ENCODE measurements at regions not wholly inside any gene's neighbourhood (a gene's known extent, or its start where the extent isn't known, plus 50 kb on each side); places are given as distances from the start of the nearest gene placed in this dataset.
A peak's percentile ranks its signal among the peaks of the same experiment; 100 is the strongest.

DNA sequence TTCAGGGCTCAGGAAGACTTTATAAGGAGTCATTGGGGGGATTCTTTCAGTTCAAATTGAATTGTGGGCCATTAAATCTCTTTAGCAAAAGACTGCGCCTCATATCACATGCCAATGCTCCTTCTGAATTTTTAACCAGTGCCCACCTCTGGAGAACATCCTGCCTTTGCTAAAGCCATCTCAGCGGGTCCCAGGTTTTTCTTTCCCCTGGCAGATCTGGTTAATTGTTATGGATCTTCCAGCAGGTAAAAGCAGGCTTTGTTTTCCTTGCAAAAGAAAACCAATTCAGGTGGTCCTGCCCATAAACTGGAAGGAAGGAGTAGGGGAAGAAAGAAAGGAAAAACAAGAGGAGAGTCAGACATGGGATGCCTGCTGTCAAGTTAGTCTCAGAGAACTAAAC is 298.2 kb downstream of the LRFN2 start:
- Histone ChIP-seq H3K36me3 (ENCODE audit: control insufficient read depth, insufficient read depth, low read length) (no peaks in the 10 kb centered on the region), H3K4me1 (ENCODE audit: control insufficient read depth, insufficient read depth, low read length) (peaks cover 49% of the 10 kb centered on the region), H3K9me3 (ENCODE audit: control insufficient read depth, insufficient read depth, low read length) (no peaks in the 10 kb centered on the region), H3K27ac (ENCODE audit: low read depth, low read length) (peak overlapping the region; percentile 46), H3K4me3 (ENCODE audit: low read depth, low read length) (no peak overlapping the region), H3K27me3 (ENCODE audit: control insufficient read depth, insufficient read depth, low read length) (no peaks in the 10 kb centered on the region), H3K9ac (ENCODE audit: low read depth, low read length) (no peak overlapping the region)

DNA sequence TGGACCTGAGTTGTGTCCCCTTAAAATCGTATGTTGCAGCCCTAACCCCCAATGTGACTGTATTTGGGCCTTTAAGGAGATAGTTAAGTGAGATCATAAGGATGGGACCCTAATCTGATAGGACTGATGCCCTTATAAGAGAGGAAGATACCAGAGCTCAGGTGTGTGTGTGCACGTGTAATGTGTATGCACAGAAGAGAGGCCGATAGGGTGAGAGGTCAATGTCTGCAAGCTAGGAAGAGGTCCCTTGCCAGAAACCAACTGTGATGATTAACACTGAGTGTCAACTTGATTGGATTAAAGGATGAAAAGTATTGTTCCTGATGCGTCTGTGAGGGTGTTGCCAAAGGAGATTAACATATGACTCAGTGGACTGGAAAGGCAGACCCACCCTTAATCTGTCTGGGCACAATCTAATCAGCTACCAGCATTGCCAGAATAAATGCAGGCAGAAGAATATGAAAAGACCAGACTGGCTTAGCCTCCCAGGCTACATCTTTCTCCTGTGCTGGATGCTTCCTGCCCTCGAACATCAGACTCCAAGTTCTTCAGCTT is 299.8 kb downstream of the LRFN2 start:
- Histone ChIP-seq H3K9ac (ENCODE audit: low read depth, low read length) (no peak overlapping the region), H3K27me3 (ENCODE audit: control insufficient read depth, insufficient read depth, low read length) (no peaks in the 10 kb centered on the region), H3K9me3 (ENCODE audit: control insufficient read depth, insufficient read depth, low read length) (no peaks in the 10 kb centered on the region), H3K4me1 (ENCODE audit: control insufficient read depth, insufficient read depth, low read length) (peaks cover 38% of the 10 kb centered on the region), H3K4me3 (ENCODE audit: low read depth, low read length) (no peak overlapping the region), H3K36me3 (ENCODE audit: control insufficient read depth, insufficient read depth, low read length) (no peaks in the 10 kb centered on the region), H3K27ac (ENCODE audit: low read depth, low read length) (no peak overlapping the region)

DNA sequence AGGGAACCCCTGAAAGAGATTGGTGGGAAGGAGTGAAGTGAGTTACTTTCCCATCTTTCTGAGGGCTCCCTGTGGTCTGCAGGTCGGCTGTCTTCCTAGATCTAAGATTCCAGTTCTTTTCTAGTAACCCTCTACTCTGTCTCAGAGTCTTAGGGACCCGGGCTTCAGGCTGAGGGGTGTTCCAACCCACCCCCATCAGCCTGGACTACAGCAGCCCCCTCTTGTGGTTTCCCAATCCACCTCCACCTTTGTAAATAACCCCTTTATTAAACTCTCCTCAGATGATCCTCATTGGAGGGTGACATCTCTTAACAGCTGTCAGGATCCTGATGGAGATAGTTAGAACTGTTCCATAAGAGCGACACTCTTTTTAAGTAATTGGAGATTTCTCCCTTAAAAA is 300.4 kb downstream of the LRFN2 start:
- no peaks in the 10 kb centered on the region for H3K9me3 ChIP-seq (ENCODE audit: control insufficient read depth, insufficient read depth, low read length)
- no peaks in the 10 kb centered on the region for H3K36me3 ChIP-seq (ENCODE audit: control insufficient read depth, insufficient read depth, low read length)
- H3K4me3 ChIP-seq (ENCODE audit: low read depth, low read length) = no peak overlapping the region
- peaks cover 38% of the 10 kb centered on the region for H3K4me1 ChIP-seq (ENCODE audit: control insufficient read depth, insufficient read depth, low read length)
- H3K9ac ChIP-seq (ENCODE audit: low read depth, low read length) = no peak overlapping the region
- H3K27ac ChIP-seq (ENCODE audit: low read depth, low read length) = no peak overlapping the region
- H3K27me3 ChIP-seq (ENCODE audit: control insufficient read depth, insufficient read depth, low read length) = no peaks in the 10 kb centered on the region

DNA sequence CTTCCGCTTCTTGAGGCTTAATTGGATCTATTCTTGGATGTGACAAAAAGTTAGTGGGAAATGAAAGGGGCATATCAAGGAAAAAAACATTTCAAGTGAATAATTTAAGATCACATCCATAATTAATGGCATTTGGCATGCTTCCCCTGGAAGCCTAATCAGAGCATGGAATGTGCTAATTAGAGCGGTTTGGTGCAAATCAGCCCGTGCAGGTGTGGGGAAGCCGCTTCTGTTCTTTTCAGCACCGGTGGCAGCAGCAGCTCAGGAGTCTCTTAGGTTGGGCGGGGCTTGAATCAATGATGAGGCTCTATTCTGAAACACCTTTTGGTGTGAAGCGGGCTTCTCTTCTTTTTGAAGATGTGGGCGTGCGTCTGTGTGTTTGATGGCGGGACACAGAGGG is 301.2 kb downstream of the LRFN2 start:
- Histone ChIP-seq H3K9me3 (ENCODE audit: control insufficient read depth, insufficient read depth, low read length) (no peaks in the 10 kb centered on the region), H3K4me1 (ENCODE audit: control insufficient read depth, insufficient read depth, low read length) (peaks cover 38% of the 10 kb centered on the region), H3K27me3 (ENCODE audit: control insufficient read depth, insufficient read depth, low read length) (no peaks in the 10 kb centered on the region), H3K36me3 (ENCODE audit: control insufficient read depth, insufficient read depth, low read length) (no peaks in the 10 kb centered on the region), H3K27ac (ENCODE audit: low read depth, low read length) (peak overlapping the region; percentile 7), H3K9ac (ENCODE audit: low read depth, low read length) (no peak overlapping the region), H3K4me3 (ENCODE audit: low read depth, low read length) (0 out of 2 replicates have a peak overlapping the region, but pooled peaks have one; percentile 1)

DNA sequence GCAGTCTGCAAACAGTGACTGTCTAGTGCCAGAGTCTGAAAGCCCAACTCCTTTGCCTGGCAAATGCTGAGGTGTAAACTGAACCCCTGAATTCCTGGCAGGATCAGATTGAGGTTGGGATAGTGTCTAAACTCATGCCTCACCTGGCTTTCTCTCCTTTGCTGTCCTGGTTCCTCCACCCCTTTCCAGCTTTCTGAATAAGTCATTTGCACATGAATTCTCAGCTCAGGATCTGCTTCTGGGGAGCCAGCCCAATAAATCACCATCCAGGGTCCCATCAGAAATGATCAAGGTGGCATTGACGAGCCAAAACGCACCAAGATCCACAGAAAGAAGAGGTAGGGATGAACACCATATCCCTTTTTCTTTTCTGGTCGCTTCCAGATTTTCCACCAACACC is 301.6 kb downstream of the LRFN2 start:
- H3K9ac ChIP-seq (ENCODE audit: low read depth, low read length) = no peak overlapping the region
- peaks cover 38% of the 10 kb centered on the region for H3K4me1 ChIP-seq (ENCODE audit: control insufficient read depth, insufficient read depth, low read length)
- H3K36me3 ChIP-seq (ENCODE audit: control insufficient read depth, insufficient read depth, low read length) = no peaks in the 10 kb centered on the region
- H3K9me3 ChIP-seq (ENCODE audit: control insufficient read depth, insufficient read depth, low read length) = no peaks in the 10 kb centered on the region
- H3K27ac ChIP-seq (ENCODE audit: low read depth, low read length) = no peak overlapping the region
- no peaks in the 10 kb centered on the region for H3K27me3 ChIP-seq (ENCODE audit: control insufficient read depth, insufficient read depth, low read length)
- H3K4me3 ChIP-seq (ENCODE audit: low read depth, low read length) = 0 out of 2 replicates have a peak overlapping the region, but pooled peaks have one; percentile 1

DNA sequence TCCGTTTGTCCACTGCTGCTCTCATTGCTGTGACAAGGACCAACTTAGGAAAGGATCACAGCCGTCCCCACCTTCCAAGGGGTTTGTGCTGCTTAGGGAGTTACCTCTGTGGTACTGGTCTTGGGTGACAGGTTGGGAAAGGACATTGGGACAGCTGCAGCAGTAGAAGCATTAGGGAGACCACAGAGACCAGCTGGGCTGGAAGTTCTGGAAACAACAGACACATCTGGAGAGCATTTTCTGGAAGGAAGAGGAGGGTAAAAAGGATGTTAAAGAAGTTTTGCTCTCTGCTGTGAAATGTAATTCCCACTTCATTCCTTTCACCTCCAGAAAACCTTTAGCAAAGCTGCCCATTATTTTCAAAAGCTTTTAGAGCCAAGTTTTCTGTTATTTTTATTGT is 304.2 kb downstream of the LRFN2 start:
- no peak overlapping the region for H3K4me3 ChIP-seq (ENCODE audit: low read depth, low read length)
- no peak overlapping the region for H3K27ac ChIP-seq (ENCODE audit: low read depth, low read length)
- H3K36me3 ChIP-seq (ENCODE audit: control insufficient read depth, insufficient read depth, low read length) = no peaks in the 10 kb centered on the region
- H3K9me3 ChIP-seq (ENCODE audit: control insufficient read depth, insufficient read depth, low read length) = no peaks in the 10 kb centered on the region
- H3K27me3 ChIP-seq (ENCODE audit: control insufficient read depth, insufficient read depth, low read length) = no peaks in the 10 kb centered on the region
- H3K9ac ChIP-seq (ENCODE audit: low read depth, low read length) = no peak overlapping the region
- peaks cover 22% of the 10 kb centered on the region for H3K4me1 ChIP-seq (ENCODE audit: control insufficient read depth, insufficient read depth, low read length)

DNA sequence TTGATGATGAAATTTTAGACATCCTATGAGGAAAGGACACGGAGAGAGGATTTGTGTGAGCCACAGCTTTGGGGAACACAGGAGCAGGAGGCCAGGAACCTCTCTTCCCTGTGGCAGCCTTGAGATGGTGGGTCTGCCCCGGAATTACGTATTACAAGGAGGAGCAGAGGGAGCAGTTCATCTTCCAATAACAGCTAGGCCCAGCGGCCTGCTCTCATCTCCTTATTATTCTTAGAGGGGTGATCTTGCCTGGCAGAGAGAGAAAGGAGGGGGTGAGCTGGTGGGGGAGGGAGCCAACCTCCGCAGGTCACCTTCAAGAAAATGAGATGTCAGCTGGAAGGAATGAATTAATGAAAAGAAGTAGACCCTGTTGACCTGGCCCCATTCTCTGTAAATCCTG is 305.8 kb downstream of the LRFN2 start:
- no peaks in the 10 kb centered on the region for H3K27me3 ChIP-seq (ENCODE audit: control insufficient read depth, insufficient read depth, low read length)
- H3K4me1 ChIP-seq (ENCODE audit: control insufficient read depth, insufficient read depth, low read length) = peaks cover 15% of the 10 kb centered on the region
- H3K9me3 ChIP-seq (ENCODE audit: control insufficient read depth, insufficient read depth, low read length) = no peaks in the 10 kb centered on the region
- H3K4me3 ChIP-seq (ENCODE audit: low read depth, low read length) = no peak overlapping the region
- no peaks in the 10 kb centered on the region for H3K36me3 ChIP-seq (ENCODE audit: control insufficient read depth, insufficient read depth, low read length)
- H3K27ac ChIP-seq (ENCODE audit: low read depth, low read length) = no peak overlapping the region
- no peak overlapping the region for H3K9ac ChIP-seq (ENCODE audit: low read depth, low read length)

DNA sequence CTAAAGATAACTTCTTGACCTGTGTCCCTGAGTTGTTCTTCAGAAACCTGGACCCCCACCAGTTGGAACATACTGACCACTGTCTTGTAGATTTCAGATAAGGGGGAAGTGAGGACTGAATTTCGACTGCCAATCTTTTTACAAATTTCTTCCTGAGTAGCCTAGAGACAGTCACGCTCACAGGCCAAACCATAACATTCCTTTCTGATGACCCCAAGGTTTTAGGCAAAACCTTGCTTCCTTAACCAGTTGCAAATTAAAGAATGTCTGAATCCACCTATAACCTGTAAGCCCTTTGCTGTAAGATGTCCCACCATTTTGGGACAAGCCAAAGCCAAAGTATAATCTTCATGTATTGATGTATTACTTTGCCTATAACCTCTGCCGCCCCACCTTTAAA is 306.9 kb downstream of the LRFN2 start:
- no peaks in the 10 kb centered on the region for H3K27me3 ChIP-seq (ENCODE audit: control insufficient read depth, insufficient read depth, low read length)
- H3K9me3 ChIP-seq (ENCODE audit: control insufficient read depth, insufficient read depth, low read length) = no peaks in the 10 kb centered on the region

DNA sequence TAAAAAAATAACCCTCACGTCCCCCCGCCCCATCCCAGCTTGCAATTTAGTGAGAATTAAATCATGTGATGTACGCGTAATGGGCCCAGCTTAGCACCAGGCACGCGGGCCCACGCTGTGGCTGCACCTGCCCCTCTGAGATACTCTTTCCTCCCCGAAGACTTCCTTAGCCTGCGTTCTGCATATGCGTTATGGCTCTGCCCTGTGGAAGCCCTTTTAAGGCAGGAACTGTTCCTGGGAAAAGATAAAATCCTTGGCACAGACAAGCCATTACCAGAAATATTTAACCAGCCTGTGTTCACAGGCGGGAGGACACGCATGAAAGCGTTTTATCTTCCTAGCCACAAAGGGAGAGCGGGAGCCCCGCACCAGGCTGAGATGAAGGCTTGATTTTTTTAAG is 311.0 kb downstream of the LRFN2 start:
- H3K27me3 ChIP-seq (ENCODE audit: control insufficient read depth, insufficient read depth, low read length) = no peaks in the 10 kb centered on the region
- no peak overlapping the region for H3K27ac ChIP-seq (ENCODE audit: low read depth, low read length)
- H3K4me3 ChIP-seq (ENCODE audit: low read depth, low read length) = no peak overlapping the region
- no peak overlapping the region for H3K9ac ChIP-seq (ENCODE audit: low read depth, low read length)
- no peaks in the 10 kb centered on the region for H3K9me3 ChIP-seq (ENCODE audit: control insufficient read depth, insufficient read depth, low read length)
- no peaks in the 10 kb centered on the region for H3K4me1 ChIP-seq (ENCODE audit: control insufficient read depth, insufficient read depth, low read length)
- no peaks in the 10 kb centered on the region for H3K36me3 ChIP-seq (ENCODE audit: control insufficient read depth, insufficient read depth, low read length)

More for the DNA sequence above, 306.9 kb downstream of the LRFN2 start:
- no peak overlapping the region for H3K9ac ChIP-seq (ENCODE audit: low read depth, low read length)
- H3K36me3 ChIP-seq (ENCODE audit: control insufficient read depth, insufficient read depth, low read length) = no peaks in the 10 kb centered on the region
- H3K4me3 ChIP-seq (ENCODE audit: low read depth, low read length) = no peak overlapping the region
- H3K4me1 ChIP-seq (ENCODE audit: control insufficient read depth, insufficient read depth, low read length) = peaks cover 4% of the 10 kb centered on the region
- no peak overlapping the region for H3K27ac ChIP-seq (ENCODE audit: low read depth, low read length)

DNA sequence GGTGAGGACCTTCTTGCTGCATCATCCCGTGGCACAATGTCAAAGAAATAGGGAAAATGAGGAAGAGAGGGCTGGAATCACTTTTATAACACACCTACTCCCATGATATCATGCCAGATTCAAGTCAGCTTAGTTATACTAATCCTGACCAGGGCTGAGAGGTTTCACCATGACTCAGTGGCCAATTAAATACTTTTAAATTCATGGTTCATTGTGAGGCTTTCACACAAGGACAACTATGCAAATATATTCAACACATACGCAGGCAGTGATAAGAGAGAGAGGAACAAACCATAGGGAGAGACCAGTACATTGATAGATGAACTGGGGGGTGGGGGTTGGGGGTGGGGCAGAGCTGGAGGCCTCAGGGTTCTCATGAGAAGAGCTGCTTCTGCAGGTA is 313.1 kb downstream of the LRFN2 start:
- Histone ChIP-seq H3K27me3 (ENCODE audit: control insufficient read depth, insufficient read depth, low read length) (no peaks in the 10 kb centered on the region), H3K9ac (ENCODE audit: low read depth, low read length) (no peak overlapping the region), H3K4me3 (ENCODE audit: low read depth, low read length) (no peak overlapping the region), H3K9me3 (ENCODE audit: control insufficient read depth, insufficient read depth, low read length) (no peaks in the 10 kb centered on the region), H3K36me3 (ENCODE audit: control insufficient read depth, insufficient read depth, low read length) (no peaks in the 10 kb centered on the region), H3K27ac (ENCODE audit: low read depth, low read length) (no peak overlapping the region), H3K4me1 (ENCODE audit: control insufficient read depth, insufficient read depth, low read length) (no peaks in the 10 kb centered on the region)

DNA sequence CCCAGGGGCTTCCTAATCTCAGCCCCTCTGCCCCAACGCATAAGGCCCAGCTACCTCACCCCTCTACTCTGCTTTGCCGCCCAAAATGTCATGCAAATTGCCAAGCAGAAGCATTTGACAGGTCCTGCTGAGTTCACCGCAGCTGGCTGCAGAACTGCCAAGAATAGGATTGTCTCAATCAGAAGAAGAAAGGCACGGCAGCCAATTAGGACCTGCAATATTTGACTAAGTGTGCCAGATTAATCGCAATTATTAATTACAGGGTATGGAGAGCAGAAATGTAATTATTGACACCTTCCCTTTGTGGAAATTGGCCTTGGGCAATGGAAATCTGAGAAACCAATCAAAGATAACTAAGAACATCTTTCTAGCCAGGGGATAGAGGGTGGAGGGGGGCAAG is 318.6 kb downstream of the LRFN2 start:
- Histone ChIP-seq H3K27me3 (ENCODE audit: control insufficient read depth, insufficient read depth, low read length) (no peaks in the 10 kb centered on the region), H3K4me3 (ENCODE audit: low read depth, low read length) (no peak overlapping the region)

DNA sequence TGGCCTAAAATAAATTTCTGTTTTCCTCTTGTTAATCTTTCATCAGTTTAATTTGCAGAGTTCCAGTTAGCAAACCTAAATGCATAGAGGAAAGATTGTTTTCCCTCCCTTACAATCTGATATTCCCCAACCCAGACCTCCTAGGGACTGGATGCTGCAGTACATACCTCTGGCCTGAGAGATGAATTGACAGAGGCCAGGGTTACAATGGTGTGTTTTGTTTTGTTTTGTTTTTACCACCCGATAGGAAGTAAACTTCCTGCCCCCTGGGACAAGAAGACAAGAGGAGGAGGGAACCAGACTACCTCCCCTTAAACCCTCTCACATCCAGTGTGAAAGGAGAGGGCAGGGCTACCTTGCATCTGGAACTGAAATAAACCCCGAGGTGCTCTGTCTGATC is 319.0 kb downstream of the LRFN2 start:
- no peak overlapping the region for H3K4me3 ChIP-seq (ENCODE audit: low read depth, low read length)
- H3K9me3 ChIP-seq (ENCODE audit: control insufficient read depth, insufficient read depth, low read length) = no peaks in the 10 kb centered on the region
- no peaks in the 10 kb centered on the region for H3K27me3 ChIP-seq (ENCODE audit: control insufficient read depth, insufficient read depth, low read length)
- H3K27ac ChIP-seq (ENCODE audit: low read depth, low read length) = no peak overlapping the region
- no peaks in the 10 kb centered on the region for H3K36me3 ChIP-seq (ENCODE audit: control insufficient read depth, insufficient read depth, low read length)
- H3K9ac ChIP-seq (ENCODE audit: low read depth, low read length) = no peak overlapping the region
- H3K4me1 ChIP-seq (ENCODE audit: control insufficient read depth, insufficient read depth, low read length) = no peaks in the 10 kb centered on the region

More for the DNA sequence above, 318.6 kb downstream of the LRFN2 start:
- Histone ChIP-seq H3K36me3 (ENCODE audit: control insufficient read depth, insufficient read depth, low read length) (no peaks in the 10 kb centered on the region), H3K4me1 (ENCODE audit: control insufficient read depth, insufficient read depth, low read length) (no peaks in the 10 kb centered on the region), H3K9me3 (ENCODE audit: control insufficient read depth, insufficient read depth, low read length) (no peaks in the 10 kb centered on the region), H3K9ac (ENCODE audit: low read depth, low read length) (no peak overlapping the region), H3K27ac (ENCODE audit: low read depth, low read length) (no peak overlapping the region)
